H1 (cell line): ENCODE measurements at regions not wholly inside any gene's neighbourhood (a gene's known extent, or its start where the extent isn't known, plus 50 kb on each side); places are given as distances from the start of the nearest gene placed in this dataset.

Source experiments
- CTCF ChIA-PET: fragments of 300-600 bp; sonication (Branson Sonifier 250); formaldehyde crosslinking; loops from one replicate; lab custom pipeline; 2021; ENCODE audit not compliant: partially characterized antibody; lab: Charles Lee
- POLR2A ChIA-PET: fragments of 300-600 bp; sonication (Branson Sonifier 250); formaldehyde crosslinking; loops from one replicate; lab custom pipeline; 2021; ENCODE audit warnings: inconsistent platforms; ENCODE audit not compliant: partially characterized antibody; lab: Charles Lee
- DNase-seq, 2 experiments: peaks; one replicate each; pipeline versions ENCODE4 v3.0.0 to v3.0.0-alpha.2; 2010 to 2022; ENCODE audit warnings: low spot score in 2 of 2, low read depth in 1 of 2, mixed read lengths in 1 of 2
- FAIRE-seq: peaks from 2 replicates; lab custom pipeline; 2011; peaks lifted over from hg19 to GRCh38; lab: Jason Lieb, UNC
- H2AFZ ChIP-seq: 2 replicates; pipeline ENCODE4 v1.8.1; 2012; ENCODE audit warnings: low read length, inconsistent platforms
- H2AK5ac ChIP-seq: 2 replicates; pipeline ENCODE4 v1.6.1; 2013; ENCODE audit warnings: low read depth, low read length
- H2BK120ac ChIP-seq: replicated peaks from 2 replicates; pipeline ENCODE3; 2013; ENCODE audit warnings: low read depth, low read length, inconsistent platforms
- H2BK12ac ChIP-seq: 2 replicates; pipeline ENCODE4 v1.6.1; 2013; ENCODE audit warnings: low read depth, low read length
- H2BK15ac ChIP-seq: 2 replicates; pipeline ENCODE4 v1.6.1; 2013; ENCODE audit warnings: low read length
- H2BK20ac ChIP-seq: 2 replicates; pipeline ENCODE4 v1.6.1; 2013; ENCODE audit warnings: low read length
- H2BK5ac ChIP-seq: 2 replicates; pipeline ENCODE4 v1.6.1; 2013; ENCODE audit warnings: low read depth, low read length
- H3K14ac ChIP-seq: 2 replicates; pipeline ENCODE4 v1.6.1; 2013; ENCODE audit warnings: inconsistent platforms; ENCODE audit not compliant: insufficient read length
- H3K18ac ChIP-seq: 2 replicates; pipeline ENCODE4 v1.6.1; 2013; ENCODE audit warnings: low read length; ENCODE audit errors: extremely low read depth
- H3K23ac ChIP-seq: 2 replicates; pipeline ENCODE4 v1.6.1; 2013; ENCODE audit warnings: inconsistent platforms; ENCODE audit not compliant: insufficient read length
- H3K23me2 ChIP-seq: 2 replicates; pipeline ENCODE4 v1.6.1; 2013; ENCODE audit warnings: low read depth, low read length
- H3K27ac ChIP-seq: 2 replicates; pipeline ENCODE4 v1.6.1; 2011; ENCODE audit warnings: low read depth, low read length, inconsistent platforms
- H3K27me3 ChIP-seq, 4 experiments: replicated peaks in 1 of 4; 1 replicate in 1 of 4; 2 replicates in 3 of 4; pipeline versions ENCODE4 v1.6.1 to v1.8.1; 2011 to 2013; ENCODE audit warnings: low read length in 3 of 4, mild to moderate bottlenecking in 3 of 4, inconsistent platforms in 2 of 4, mixed read lengths in 2 of 4, moderate library complexity in 1 of 4; ENCODE audit not compliant: control insufficient read depth in 3 of 4, insufficient read depth in 3 of 4; ENCODE audit errors: extremely low read depth in 1 of 4
- H3K36me3 ChIP-seq, 4 experiments: 2 replicates each; pipeline versions ENCODE4 v1.6.1 to v1.8.1; 2011 to 2013; ENCODE audit warnings: mild to moderate bottlenecking in 4 of 4, low read length in 3 of 4, moderate library complexity in 2 of 4, control low read depth in 1 of 4, inconsistent platforms in 1 of 4; ENCODE audit not compliant: insufficient read depth in 4 of 4, control insufficient read depth in 2 of 4
- H3K4ac ChIP-seq: replicated peaks from 2 replicates; pipeline ENCODE3; 2013; ENCODE audit warnings: low read length, low read depth, mixed read lengths, inconsistent platforms; ENCODE audit not compliant: insufficient read length
- H3K4me1 ChIP-seq, 4 experiments: replicated peaks in 1 of 4; 1 replicate in 1 of 4; 2 replicates in 3 of 4; pipeline versions ENCODE4 v1.6.1 to v1.8.1; 2011 to 2013; ENCODE audit warnings: low read length in 3 of 4, inconsistent platforms in 2 of 4, mixed read lengths in 1 of 4; ENCODE audit not compliant: insufficient read depth in 4 of 4, control insufficient read depth in 3 of 4
- H3K4me2 ChIP-seq, 2 experiments: 2 replicates each; pipeline versions ENCODE4 v1.6.1 to v1.8.1; 2011 to 2013; ENCODE audit warnings: low read depth in 2 of 2, low read length in 2 of 2, control low read depth in 1 of 2, inconsistent platforms in 1 of 2, mild to moderate bottlenecking in 1 of 2; ENCODE audit not compliant: insufficient read depth in 1 of 2
- H3K4me3 ChIP-seq, 4 experiments: fragments of 200-600, 300-600 bp in 1 of 4; sonication (generic), shearing (Covaris generic), sonication (Bioruptor Twin) in 1 of 4; 2 replicates each; pipeline versions ENCODE4 v1.5.1 to v1.8.1; 2011 to 2016; ENCODE audit warnings: low read length in 4 of 4, low read depth in 3 of 4, control low read depth in 2 of 4, inconsistent platforms in 2 of 4, mild to moderate bottlenecking in 2 of 4, mixed read lengths in 1 of 4, moderate library complexity in 1 of 4; ENCODE audit not compliant: insufficient read depth in 2 of 4; ENCODE audit errors: extremely low read depth in 1 of 4
- H3K56ac ChIP-seq: replicated peaks from 2 replicates; pipeline ENCODE3; 2013; ENCODE audit warnings: low read depth, mild to moderate bottlenecking, mixed read lengths, low read length, inconsistent platforms; ENCODE audit not compliant: insufficient read length
- H3K79me1 ChIP-seq: 2 replicates; pipeline ENCODE4 v1.6.1; 2013; ENCODE audit warnings: low read depth, low read length, control low read depth
- H3K79me2 ChIP-seq, 2 experiments: 2 replicates each; pipeline versions ENCODE4 v1.6.1 to v1.8.1; 2012 to 2013; ENCODE audit warnings: low read length in 2 of 2, mild to moderate bottlenecking in 2 of 2, inconsistent platforms in 1 of 2; ENCODE audit not compliant: insufficient read depth in 2 of 2, control insufficient read depth in 1 of 2
- H3K9ac ChIP-seq, 4 experiments: replicated peaks in 1 of 4; 1 replicate in 1 of 4; 2 replicates in 3 of 4; pipeline versions ENCODE4 v1.6.1 to v1.8.1; 2011 to 2013; ENCODE audit warnings: low read depth in 3 of 4, low read length in 3 of 4, control low read depth in 2 of 4, mild to moderate bottlenecking in 2 of 4, moderate library complexity in 2 of 4, inconsistent platforms in 1 of 4; ENCODE audit errors: extremely low read depth in 1 of 4
- H3K9me3 ChIP-seq, 2 experiments: 2 replicates each; pipeline versions ENCODE4 v1.6.1 to v1.8.1; 2012 to 2013; ENCODE audit warnings: mild to moderate bottlenecking in 2 of 2, moderate library complexity in 2 of 2, control low read depth in 1 of 2, inconsistent platforms in 1 of 2, low read depth in 1 of 2, low read length in 1 of 2, mixed read lengths in 1 of 2; ENCODE audit not compliant: insufficient read depth in 2 of 2
- H4K20me1 ChIP-seq, 2 experiments: replicated peaks in 1 of 2; 2 replicates each; pipeline versions ENCODE3 to v1.8.1; 2011 to 2013; ENCODE audit warnings: inconsistent platforms in 2 of 2, low read length in 2 of 2, mild to moderate bottlenecking in 1 of 2; ENCODE audit not compliant: insufficient read depth in 2 of 2, control insufficient read depth in 1 of 2
- H4K5ac ChIP-seq: 2 replicates; pipeline ENCODE4 v1.6.1; 2013; ENCODE audit warnings: low read length, low read depth, mixed read lengths, inconsistent platforms; ENCODE audit not compliant: insufficient read length
- H4K8ac ChIP-seq: 2 replicates; pipeline ENCODE4 v1.8.0; 2013; ENCODE audit warnings: mild to moderate bottlenecking, moderate library complexity, low read length, inconsistent platforms; ENCODE audit not compliant: insufficient read depth; ENCODE audit errors: extremely low read depth
- H4K91ac ChIP-seq: replicated peaks from 2 replicates; pipeline ENCODE3; 2013; ENCODE audit warnings: low read length, mixed read lengths, inconsistent platforms; ENCODE audit not compliant: insufficient read length
- CBX8 ChIP-seq: fragments of 300-800, 300-1000 bp; sonication (generic); IDR thresholded peaks from 2 replicates; pipeline ENCODE4 v1.7.1; 2016; ENCODE audit warnings: low read depth, low read length, borderline replicate concordance
- CEBPB ChIP-seq: IDR thresholded peaks from 2 replicates; pipeline ENCODE4 v1.6.1; 2012; ENCODE audit warnings: low read depth, low read length
- HDAC2 ChIP-seq, 2 experiments: fragments of 300-600 bp in 1 of 2; sonication (generic) in 1 of 2; IDR thresholded peaks; 2 replicates each; pipeline ENCODE4 v1.6.1; 2011 to 2012; ENCODE audit warnings: low read depth in 2 of 2, low read length in 2 of 2, mild to moderate bottlenecking in 2 of 2, moderate library complexity in 2 of 2, borderline replicate concordance in 1 of 2, inconsistent platforms in 1 of 2
- JUN ChIP-seq: IDR thresholded peaks from 2 replicates; pipeline ENCODE4 v1.6.1; 2011; ENCODE audit warnings: low read depth, mild to moderate bottlenecking, improper control_type of control experiment, low read length
- KDM4A ChIP-seq: IDR thresholded peaks from one replicate; pipeline ENCODE4 v1.7.1; 2012; ENCODE audit warnings: low read depth, mild to moderate bottlenecking, moderate library complexity, low read length, inconsistent platforms; ENCODE audit not compliant: severe bottlenecking
- NRF1 ChIP-seq: IDR thresholded peaks from 2 replicates; pipeline ENCODE4 v1.6.1; 2011; ENCODE audit warnings: mild to moderate bottlenecking, low read depth, low read length, improper control_type of control experiment
- POLR2A ChIP-seq, 2 experiments: IDR thresholded peaks; 1 replicate in 1 of 2; 2 replicates in 1 of 2; pipeline ENCODE4 v1.6.1; 2011; ENCODE audit warnings: low read depth in 2 of 2, low read length in 2 of 2, mild to moderate bottlenecking in 2 of 2; ENCODE audit errors: control extremely low read depth in 1 of 2
- SAP30 ChIP-seq: fragments of 300-600 bp; sonication (generic); IDR thresholded peaks from 2 replicates; pipeline ENCODE4 v1.7.1; 2012; ENCODE audit warnings: low read length, moderate library complexity, mild to moderate bottlenecking, inconsistent platforms; ENCODE audit not compliant: insufficient read depth, insufficient replicate concordance
- SP2 ChIP-seq: IDR thresholded peaks from 2 replicates; pipeline ENCODE4 v1.6.1; 2012; ENCODE audit warnings: mild to moderate bottlenecking, low read length, inconsistent platforms
- SP4 ChIP-seq: IDR thresholded peaks from 2 replicates; pipeline ENCODE4 v1.6.1; 2012; ENCODE audit warnings: low read length, inconsistent platforms
- TCF12 ChIP-seq: IDR thresholded peaks from 2 replicates; pipeline ENCODE4 v1.6.1; 2011; ENCODE audit warnings: low read depth, mild to moderate bottlenecking, low read length
- ZNF274 ChIP-seq: IDR thresholded peaks from 2 replicates; pipeline ENCODE4 v1.7.0; 2012; ENCODE audit warnings: low read length, borderline replicate concordance; ENCODE audit errors: extremely low read depth
- WGBS, 2 experiments: shearing (Covaris generic) in 1 of 2; methylation state at CpG; one replicate each; pipeline versions ENCODE4 v1.1.6 to v1.1.7; 2013 to 2015; ENCODE audit warnings: low lambda C conversion rate in 2 of 2, mixed read lengths in 2 of 2, inconsistent platforms in 1 of 2, low coverage in 1 of 2, missing lambda C conversion rate in 1 of 2; ENCODE audit not compliant: insufficient replicate concordance in 2 of 2, insufficient coverage in 1 of 2, insufficient read length in 1 of 2; ENCODE audit errors: extremely low coverage in 1 of 2, missing lambda C conversion rate in 1 of 2; 5-methylcytosine and 5-hydroxymethylcytosine counted together

- no peak overlapping the region for H3K18ac ChIP-seq
- no peak overlapping the region for H4K5ac ChIP-seq
- no peak overlapping the region for H2BK12ac ChIP-seq
- H3K79me2 ChIP-seq: no peaks in the 10 kb centered on the region
- no peak overlapping the region for H4K91ac ChIP-seq
- TF ChIP-seq HDAC2 (IDR thresholded peaks at IDR 0.05; ENCODE audit: borderline replicate concordance in 1 of 2, low read depth in 2 of 2, low read length in 2 of 2) (no peak), SP2 (no peak), KDM4A (no peak), SP4 (no peak), JUN (no peak), CEBPB (no peak), CBX8 (no peak), ZNF274 (no peak), NRF1 (no peak), POLR2A (IDR thresholded peaks at IDR 0.05; ENCODE audit: control extremely low read depth in 1 of 2, low read depth in 2 of 2, low read length in 2 of 2) (no peak), SAP30 (no peak), TCF12 (no peak)
- H2BK120ac ChIP-seq: no peak overlapping the region
- no peak overlapping the region for H4K8ac ChIP-seq
- no peaks in the 10 kb centered on the region for H3K27me3 ChIP-seq
- H3K4ac ChIP-seq: no peak overlapping the region
- no peak overlapping the region for H3K27ac ChIP-seq
- 81% methylated on average over 5 of the region's 5 CpGs; no CpG with 5 or more reads in 1 of the 2 experiments for WGBS, 2 experiments
- no peak overlapping the region for H3K56ac ChIP-seq
- peaks cover 0 to 3% (median 0%) of the 10 kb centered on the region in 4 experiments; a peak in 2 of 7 replicates for H3K4me1 ChIP-seq
- ChIA-PET CTCF (no interaction called here), POLR2A (no interaction called here)
- no peak overlapping the region for H3K14ac ChIP-seq
- H3K23ac ChIP-seq: no peak overlapping the region
- no peak overlapping the region for H2BK15ac ChIP-seq
- no peak overlapping the region for H2BK20ac ChIP-seq
- no peak overlapping the region for H2AK5ac ChIP-seq
- no peak overlapping the region for H2BK5ac ChIP-seq
- no peaks in the 10 kb centered on the region for H3K23me2 ChIP-seq
- no peaks in the 10 kb centered on the region for H3K79me1 ChIP-seq
- H3K4me3 ChIP-seq: no peak overlapping the region
- no peaks in the 10 kb centered on the region for H3K36me3 ChIP-seq
- H2AFZ ChIP-seq: no peak overlapping the region
- FAIRE-seq (no peak), DNase-seq (no peak)
- no peaks in the 10 kb centered on the region for H4K20me1 ChIP-seq
- H3K4me2 ChIP-seq: no peak overlapping the region
- H3K9ac ChIP-seq: no peak overlapping the region
- no peaks in the 10 kb centered on the region for H3K9me3 ChIP-seq
Measured at GRCh38 chr2:176934131-176934530, 278.5 kb upstream of the HNRNPA3 start.
